COR-L47 (cell line): ENCODE measurements at regions not wholly inside any gene's neighbourhood (a gene's known extent, or its start where the extent isn't known, plus 50 kb on each side); places are given as distances from the start of the nearest gene placed in this dataset.
A peak's percentile ranks its signal among the peaks of the same experiment; 100 is the strongest.
"Not testable (repeated sequence)": the region's sequence is repeated elsewhere in the genome, so short reads cannot be mapped to it uniquely, and the experiment has no call there.

ENCODE experiments used
- DNase-seq: peaks from one replicate; lab custom pipeline; 2025; lab: John Stamatoyannopoulos, UW

- DNase-seq: no peak
These were observed 683.9 kb downstream of the CCSER2 start for GRCh38 chr10:85012305-85012704.

GRCh38 chr10:85026878-85027467 is 698.6 kb downstream of the CCSER2 start:
- DNase-seq: no peak

- no peak for DNase-seq
These were observed 704.6 kb downstream of the CCSER2 start for GRCh38 chr10:85032981-85033380.

- no peak for DNase-seq
These were observed 708.3 kb downstream of the CCSER2 start for GRCh38 chr10:85036661-85037060.

GRCh38 chr10:85039311-85039710 is 710.9 kb downstream of the CCSER2 start:
- no peak for DNase-seq

- peak; percentile 40 for DNase-seq
These were observed 714.8 kb downstream of the CCSER2 start for GRCh38 chr10:85043207-85043606.

GRCh38 chr10:85045046-85045445 is 716.7 kb downstream of the CCSER2 start:
- DNase-seq: no peak

GRCh38 chr10:85047170-85047834 is 718.9 kb downstream of the CCSER2 start:
- DNase-seq: no peak

- DNase-seq: no peak
These were observed 719.6 kb downstream of the CCSER2 start for GRCh38 chr10:85047979-85048378.

- no peak for DNase-seq
These were observed 720.3 kb downstream of the CCSER2 start for GRCh38 chr10:85048644-85049043.

- DNase-seq: no peak
These were observed 732.6 kb downstream of the CCSER2 start for GRCh38 chr10:85060944-85061343.

GRCh38 chr10:85061401-85061800 is 733.0 kb downstream of the CCSER2 start:
- DNase-seq: no peak

GRCh38 chr10:85067955-85068354 is 739.6 kb downstream of the CCSER2 start:
- DNase-seq: no peak

GRCh38 chr10:85080934-85081333 is 752.5 kb downstream of the CCSER2 start:
- DNase-seq: no peak

GRCh38 chr10:85098835-85099521 is 770.6 kb downstream of the CCSER2 start:
- DNase-seq: no peak

GRCh38 chr10:85100495-85100894 is 772.1 kb downstream of the CCSER2 start:
- DNase-seq: no peak

- no peak for DNase-seq
These were observed 777.3 kb downstream of the CCSER2 start for GRCh38 chr10:85105614-85106255.

GRCh38 chr10:85111271-85111670 is 782.9 kb downstream of the CCSER2 start:
- no peak for DNase-seq

GRCh38 chr10:85124603-85125051 is 796.2 kb downstream of the CCSER2 start:
- DNase-seq: peak; percentile 30

- no peak for DNase-seq
These were observed 808.9 kb downstream of the CCSER2 start for GRCh38 chr10:85137253-85137652.

- no peak for DNase-seq
These were observed 809.7 kb downstream of the CCSER2 start for GRCh38 chr10:85138046-85138445.

- no peak for DNase-seq
These were observed 810.7 kb downstream of the CCSER2 start for GRCh38 chr10:85139124-85139523.

- not testable (repeated sequence) for DNase-seq
These were observed 813.1 kb downstream of the CCSER2 start for GRCh38 chr10:85141520-85141919.
